WI38 (cell line): ENCODE measurements at regions not wholly inside any gene's neighbourhood (a gene's known extent, or its start where the extent isn't known, plus 50 kb on each side); places are given as distances from the start of the nearest gene placed in this dataset.
"Not testable (repeated sequence)": the region's sequence is repeated elsewhere in the genome, so short reads cannot be mapped to it uniquely, and the experiment has no call there.

Experiments used
- H3K4me3 ChIP-seq: 2 replicates; pipeline ENCODE4 v1.5.1; 2011; ENCODE audit warnings: low read depth, mild to moderate bottlenecking, control low read depth, low read length
- TF ChIP-seq, protein P1 (sequence below): IDR thresholded peaks from 2 replicates; pipeline ENCODE4 v1.5.1; 2012; ENCODE audit warnings: low read depth, mild to moderate bottlenecking, control low read depth, low read length

DNA sequence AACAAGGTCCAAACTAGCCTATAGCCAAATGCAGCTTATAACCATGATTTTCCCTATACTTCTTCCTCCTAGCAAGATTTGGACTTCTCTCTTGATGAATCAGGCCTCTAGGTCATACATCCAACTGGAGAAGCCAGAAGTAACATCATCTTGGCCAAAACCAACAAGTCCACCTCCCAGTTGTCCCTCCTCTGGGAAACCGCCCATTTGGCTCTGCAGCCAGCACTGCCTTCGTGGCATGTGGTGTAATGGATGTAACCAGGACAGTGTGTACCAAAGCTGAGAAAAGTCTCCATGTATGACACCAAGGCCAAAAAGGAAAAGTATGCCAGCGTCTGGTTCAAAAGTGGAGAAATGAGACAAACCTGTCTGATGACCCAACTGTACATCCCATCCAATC is 59.3 kb upstream of the VASH1 start:
- no peak overlapping the region for H3K4me3 ChIP-seq
- TF ChIP-seq, protein P1, sequence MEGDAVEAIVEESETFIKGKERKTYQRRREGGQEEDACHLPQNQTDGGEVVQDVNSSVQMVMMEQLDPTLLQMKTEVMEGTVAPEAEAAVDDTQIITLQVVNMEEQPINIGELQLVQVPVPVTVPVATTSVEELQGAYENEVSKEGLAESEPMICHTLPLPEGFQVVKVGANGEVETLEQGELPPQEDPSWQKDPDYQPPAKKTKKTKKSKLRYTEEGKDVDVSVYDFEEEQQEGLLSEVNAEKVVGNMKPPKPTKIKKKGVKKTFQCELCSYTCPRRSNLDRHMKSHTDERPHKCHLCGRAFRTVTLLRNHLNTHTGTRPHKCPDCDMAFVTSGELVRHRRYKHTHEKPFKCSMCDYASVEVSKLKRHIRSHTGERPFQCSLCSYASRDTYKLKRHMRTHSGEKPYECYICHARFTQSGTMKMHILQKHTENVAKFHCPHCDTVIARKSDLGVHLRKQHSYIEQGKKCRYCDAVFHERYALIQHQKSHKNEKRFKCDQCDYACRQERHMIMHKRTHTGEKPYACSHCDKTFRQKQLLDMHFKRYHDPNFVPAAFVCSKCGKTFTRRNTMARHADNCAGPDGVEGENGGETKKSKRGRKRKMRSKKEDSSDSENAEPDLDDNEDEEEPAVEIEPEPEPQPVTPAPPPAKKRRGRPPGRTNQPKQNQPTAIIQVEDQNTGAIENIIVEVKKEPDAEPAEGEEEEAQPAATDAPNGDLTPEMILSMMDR, result no peak

DNA sequence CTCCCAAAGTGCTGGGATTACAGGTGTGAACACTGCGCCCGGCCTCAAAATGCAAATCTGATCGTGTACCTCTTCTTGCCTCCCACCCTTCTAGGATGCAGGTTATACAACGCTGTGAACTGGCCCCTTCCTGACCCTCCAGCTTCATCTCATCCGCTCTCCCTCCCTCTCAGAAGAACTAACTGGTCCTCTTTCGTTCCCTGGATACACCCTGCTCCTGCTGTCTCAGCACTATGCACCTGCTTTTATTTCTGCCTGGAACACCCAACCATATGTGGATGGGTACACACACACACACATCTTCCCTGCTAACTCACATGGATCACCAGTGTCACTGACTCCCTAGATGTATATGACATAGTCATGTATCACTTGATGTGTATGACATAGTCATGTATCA is 56.1 kb upstream of the VASH1 start:
- H3K4me3 ChIP-seq, result no peak overlapping the region
- TF ChIP-seq, protein P1, result no peak

DNA sequence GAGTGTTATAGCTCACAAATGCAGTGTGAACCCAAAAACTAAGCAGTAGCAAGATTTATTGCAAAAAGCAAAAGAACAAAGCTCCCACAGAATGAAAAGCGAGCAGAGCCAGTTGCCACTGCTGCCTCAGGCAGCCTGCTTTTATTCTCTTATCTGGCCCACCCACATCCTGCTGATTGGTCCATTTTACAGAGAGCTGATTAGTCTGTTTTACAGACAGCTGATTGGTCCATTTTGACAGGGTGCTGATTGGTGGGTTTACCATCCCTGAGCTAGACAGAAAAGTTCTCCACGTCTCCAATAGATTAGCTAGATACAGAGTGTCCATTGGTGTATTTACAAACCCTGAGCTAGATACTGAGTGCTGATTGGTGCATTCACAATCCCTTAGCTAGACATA is 55.1 kb upstream of the VASH1 start:
- H3K4me3 ChIP-seq, result not testable (repeated sequence)

DNA sequence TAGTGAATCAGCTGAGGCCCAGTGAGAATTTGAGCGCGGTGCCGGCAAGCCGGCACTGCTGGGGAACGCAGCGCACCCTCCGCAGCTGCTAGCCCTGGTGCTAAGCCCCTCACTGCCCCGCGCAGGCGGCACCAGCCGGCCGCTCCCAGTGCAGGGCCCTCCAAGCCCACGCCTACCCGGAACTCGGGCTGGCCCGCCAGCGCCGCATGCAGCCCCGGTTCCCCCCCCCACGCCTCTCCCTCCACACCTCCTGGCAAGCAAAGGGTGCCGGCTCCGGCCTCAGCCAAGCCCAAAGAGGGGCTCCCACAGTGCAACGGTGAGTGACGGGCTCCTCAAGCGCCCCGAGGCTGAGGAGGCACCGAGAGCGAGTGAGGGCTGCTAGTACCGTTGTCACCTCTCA is 54.5 kb upstream of the VASH1 start:
- H3K4me3 ChIP-seq, result no peak overlapping the region
- TF ChIP-seq, protein P1, result no peak

DNA sequence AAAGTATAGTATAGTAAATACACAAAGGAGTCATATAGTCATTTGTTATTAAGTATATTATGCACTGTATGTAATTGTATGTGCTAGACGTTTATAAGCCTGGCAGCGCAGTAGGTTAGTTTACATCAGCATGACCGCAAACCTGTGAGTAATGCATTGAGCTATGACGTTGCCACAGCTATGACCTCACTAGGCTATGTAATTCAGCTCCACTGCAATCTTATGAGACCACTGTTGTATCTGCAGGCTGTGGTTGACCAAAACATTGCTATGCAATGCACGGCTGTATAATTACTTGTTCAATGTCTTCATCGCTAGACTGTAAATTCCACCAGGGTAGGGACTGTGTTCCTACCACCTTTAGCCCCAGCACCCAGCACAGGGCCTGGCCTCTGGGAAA is 53.2 kb upstream of the VASH1 start:
- no peak overlapping the region for H3K4me3 ChIP-seq
- TF ChIP-seq, protein P1, result no peak

DNA sequence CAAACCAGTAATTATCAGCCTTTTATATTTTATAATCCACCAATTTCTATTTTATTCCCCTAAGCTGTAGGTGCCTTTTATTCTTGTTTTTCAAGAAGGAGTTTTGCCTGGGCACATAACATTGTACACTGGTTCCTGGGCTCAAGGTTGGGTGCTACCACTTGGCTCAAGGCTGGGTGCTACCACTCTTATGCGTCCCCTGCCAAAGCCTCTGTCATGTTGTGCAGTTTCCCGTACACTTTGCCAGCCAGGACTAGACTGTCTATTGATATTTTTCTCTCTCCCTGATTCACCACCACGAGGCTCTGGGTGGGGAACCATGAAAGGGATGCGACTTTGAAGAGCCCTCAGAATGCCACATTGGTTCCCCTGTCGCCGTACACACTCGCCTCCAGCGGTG is 52.5 kb upstream of the VASH1 start:
- TF ChIP-seq, protein P1, result no peak
- no peak overlapping the region for H3K4me3 ChIP-seq

DNA sequence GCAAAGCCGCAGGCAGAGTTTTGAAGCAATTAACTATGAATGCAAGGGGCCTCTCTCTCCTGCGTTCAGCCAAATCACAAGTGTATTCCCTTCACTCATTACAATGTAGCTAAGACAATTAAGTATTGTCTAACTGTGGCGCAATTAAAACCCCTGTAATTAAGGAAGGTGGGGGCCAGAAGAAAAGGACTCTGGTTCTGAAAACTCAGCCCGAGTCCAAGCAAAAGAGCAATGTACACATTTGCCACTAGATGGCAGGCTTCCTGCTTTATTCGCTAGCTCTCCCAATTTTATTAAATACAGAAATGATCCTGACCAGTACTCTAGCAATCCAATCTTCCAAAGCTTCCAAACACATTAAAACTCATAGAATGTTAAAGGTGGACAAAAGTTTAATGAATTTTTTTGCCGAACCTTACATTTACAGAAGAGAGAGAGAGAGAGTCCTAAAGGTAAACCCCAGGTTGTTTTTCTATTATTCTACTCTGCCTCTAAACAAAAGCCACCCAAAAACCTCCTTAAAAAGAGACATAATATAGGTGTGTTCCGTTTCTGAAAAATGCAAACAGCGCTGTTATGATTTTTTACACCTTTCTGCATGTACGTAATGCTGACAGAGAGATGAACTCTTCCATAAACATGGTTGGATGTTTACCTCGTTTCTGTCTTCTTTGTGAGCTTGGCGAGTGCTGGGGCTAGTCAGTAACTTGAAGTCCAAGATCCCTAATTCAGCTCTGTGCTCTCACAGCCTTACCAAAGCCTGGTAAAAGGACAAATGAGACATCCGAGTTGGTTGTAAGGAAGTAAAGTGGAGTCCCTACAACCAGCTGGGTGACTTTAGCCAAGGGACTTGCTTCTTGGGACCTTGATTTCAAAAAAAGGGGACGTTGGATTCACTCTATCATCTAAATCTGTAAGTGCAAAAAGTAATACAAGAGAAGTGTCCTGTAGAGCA is 50.9 kb upstream of the VASH1 start:
- TF ChIP-seq, protein P1, result peak; percentile 62

More for the DNA sequence above, 50.9 kb upstream of the VASH1 start:
- H3K4me3 ChIP-seq, result no peak overlapping the region
